ENCODE measurements at regions not wholly inside any gene's neighbourhood (a gene's known extent, or its start where the extent isn't known, plus 50 kb on each side); places are given as distances from the start of the nearest gene placed in this dataset.
A peak's percentile ranks its signal among the peaks of the same experiment; 100 is the strongest.

GRCh38 chr12:59452746-59453145 is 143.1 kb upstream of the SLC16A7 start:
- no peaks in the 10 kb centered on the region for H3K4me1 ChIP-seq
- no peak overlapping the region for H3K27ac ChIP-seq
- H3K36me3 ChIP-seq = no peaks in the 10 kb centered on the region
- H3K4me3 ChIP-seq = no peak overlapping the region
- no peak for DNase-seq
- no peaks in the 10 kb centered on the region for H3K9me3 ChIP-seq
- TF ChIP-seq, protein P1, sequence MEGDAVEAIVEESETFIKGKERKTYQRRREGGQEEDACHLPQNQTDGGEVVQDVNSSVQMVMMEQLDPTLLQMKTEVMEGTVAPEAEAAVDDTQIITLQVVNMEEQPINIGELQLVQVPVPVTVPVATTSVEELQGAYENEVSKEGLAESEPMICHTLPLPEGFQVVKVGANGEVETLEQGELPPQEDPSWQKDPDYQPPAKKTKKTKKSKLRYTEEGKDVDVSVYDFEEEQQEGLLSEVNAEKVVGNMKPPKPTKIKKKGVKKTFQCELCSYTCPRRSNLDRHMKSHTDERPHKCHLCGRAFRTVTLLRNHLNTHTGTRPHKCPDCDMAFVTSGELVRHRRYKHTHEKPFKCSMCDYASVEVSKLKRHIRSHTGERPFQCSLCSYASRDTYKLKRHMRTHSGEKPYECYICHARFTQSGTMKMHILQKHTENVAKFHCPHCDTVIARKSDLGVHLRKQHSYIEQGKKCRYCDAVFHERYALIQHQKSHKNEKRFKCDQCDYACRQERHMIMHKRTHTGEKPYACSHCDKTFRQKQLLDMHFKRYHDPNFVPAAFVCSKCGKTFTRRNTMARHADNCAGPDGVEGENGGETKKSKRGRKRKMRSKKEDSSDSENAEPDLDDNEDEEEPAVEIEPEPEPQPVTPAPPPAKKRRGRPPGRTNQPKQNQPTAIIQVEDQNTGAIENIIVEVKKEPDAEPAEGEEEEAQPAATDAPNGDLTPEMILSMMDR (IDR thresholded peaks at IDR 0.05) = no peak
- no peak for TF ChIP-seq POLR2A (IDR thresholded peaks at IDR 0.05)
- H3K27me3 ChIP-seq = no peaks in the 10 kb centered on the region

GRCh38 chr12:59452259-59452658 is 143.6 kb upstream of the SLC16A7 start:
- DNase-seq = no peak
- Histone ChIP-seq H3K27ac (no peak overlapping the region), H3K4me1 (no peaks in the 10 kb centered on the region), H3K36me3 (no peaks in the 10 kb centered on the region), H3K27me3 (no peaks in the 10 kb centered on the region), H3K9me3 (no peaks in the 10 kb centered on the region), H3K4me3 (no peak overlapping the region)
- no peak for TF ChIP-seq POLR2A (IDR thresholded peaks at IDR 0.05)
- TF ChIP-seq, protein P1 (IDR thresholded peaks at IDR 0.05) = no peak

GRCh38 chr12:59446116-59446515 is 149.7 kb upstream of the SLC16A7 start:
- TF ChIP-seq POLR2A (IDR thresholded peaks at IDR 0.05) = no peak
- TF ChIP-seq, protein P1 (IDR thresholded peaks at IDR 0.05) = no peak
- Histone ChIP-seq H3K9me3 (peaks cover 0 to 2% (median 0%) of the 10 kb centered on the region in 4 donors), H3K4me3 (no peak overlapping the region), H3K27ac (no peak overlapping the region), H3K4me1 (no peaks in the 10 kb centered on the region), H3K36me3 (no peaks in the 10 kb centered on the region), H3K27me3 (no peaks in the 10 kb centered on the region)
- no peak for DNase-seq

GRCh38 chr12:59444932-59445331 is 150.9 kb upstream of the SLC16A7 start:
- H3K27me3 ChIP-seq = no peaks in the 10 kb centered on the region
- TF ChIP-seq, protein P1 (IDR thresholded peaks at IDR 0.05) = peak in 2 of 6 experiments; percentile 8 to 15
- TF ChIP-seq POLR2A (IDR thresholded peaks at IDR 0.05) = no peak
- DNase-seq = no peak
- H3K4me3 ChIP-seq = no peak overlapping the region
- H3K36me3 ChIP-seq = no peaks in the 10 kb centered on the region
- no peak overlapping the region for H3K27ac ChIP-seq
- H3K9me3 ChIP-seq = peaks cover 0 to 3% (median 0%) of the 10 kb centered on the region in 4 donors
- no peaks in the 10 kb centered on the region for H3K4me1 ChIP-seq

- Histone ChIP-seq H3K27me3 (no peaks in the 10 kb centered on the region), H3K9me3 (no peaks in the 10 kb centered on the region), H3K4me3 (no peak overlapping the region), H3K36me3 (no peaks in the 10 kb centered on the region), H3K4me1 (no peaks in the 10 kb centered on the region), H3K27ac (no peak overlapping the region)
- no peak for TF ChIP-seq POLR2A (IDR thresholded peaks at IDR 0.05)
- TF ChIP-seq, protein P1 (IDR thresholded peaks at IDR 0.05) = no peak
- no peak for DNase-seq
These were observed 163.8 kb upstream of the SLC16A7 start for GRCh38 chr12:59432057-59432456.

- TF ChIP-seq, protein P1 (IDR thresholded peaks at IDR 0.05) = peak in 3 of 6 experiments; percentile 4 to 14 (median 9)
- TF ChIP-seq POLR2A (IDR thresholded peaks at IDR 0.05) = no peak
These were observed 164.6 kb upstream of the SLC16A7 start for GRCh38 chr12:59431266-59431665.

More at GRCh38 chr12:59431266-59431665, 164.6 kb upstream of the SLC16A7 start:
- no peak for DNase-seq
- Histone ChIP-seq H3K36me3 (no peaks in the 10 kb centered on the region), H3K27ac (no peak overlapping the region), H3K4me1 (no peaks in the 10 kb centered on the region), H3K27me3 (no peaks in the 10 kb centered on the region), H3K9me3 (no peaks in the 10 kb centered on the region), H3K4me3 (no peak overlapping the region)

Data from Peyer's patch (tissue), 4 donors.